ENCODE measurements at regions not wholly inside any gene's neighbourhood (a gene's known extent, or its start where the extent isn't known, plus 50 kb on each side); places are given as distances from the start of the nearest gene placed in this dataset.

- Histone ChIP-seq H3K4me2 (no peak overlapping the region), H3K27ac (no peak overlapping the region), H3K9me2 (replicated peaks; ENCODE audit: insufficient read depth) (no peaks in the 10 kb centered on the region), H3K4me1 (ENCODE audit: insufficient read depth) (no peaks in the 10 kb centered on the region), H3K79me2 (no peaks in the 10 kb centered on the region), H3K36me3 (replicated peaks; ENCODE audit: insufficient read depth, low read depth) (no peaks in the 10 kb centered on the region), H3K4me3 (no peak overlapping the region), H2AFZ (no peak overlapping the region), H3K9me3 (ENCODE audit: low read depth) (no peaks in the 10 kb centered on the region), H3K27me3 (no peaks in the 10 kb centered on the region), H4K20me1 (ENCODE audit: insufficient read depth, poor library complexity, severe bottlenecking) (no peaks in the 10 kb centered on the region)
- 90% methylated on average over 2 of the region's 2 CpGs for WGBS (ENCODE audit: low lambda C conversion rate, missing lambda C conversion rate)
- DNase-seq (ENCODE audit: low spot score) = no peak
- TF ChIP-seq EZH2phosphoT487 (IDR thresholded peaks at IDR 0.05; ENCODE audit: low read depth, severe bottlenecking, unreplicated experiment) = no peak
- no peak for TF ChIP-seq EZH2 (IDR thresholded peaks at IDR 0.05; ENCODE audit: borderline replicate concordance)
- no peak for TF ChIP-seq CTCF (IDR thresholded peaks at IDR 0.05; ENCODE audit: poor library complexity)
These were observed 173.0 kb upstream of the ADCY1 start for GRCh38 chr7:45401155-45401554.

DNA sequence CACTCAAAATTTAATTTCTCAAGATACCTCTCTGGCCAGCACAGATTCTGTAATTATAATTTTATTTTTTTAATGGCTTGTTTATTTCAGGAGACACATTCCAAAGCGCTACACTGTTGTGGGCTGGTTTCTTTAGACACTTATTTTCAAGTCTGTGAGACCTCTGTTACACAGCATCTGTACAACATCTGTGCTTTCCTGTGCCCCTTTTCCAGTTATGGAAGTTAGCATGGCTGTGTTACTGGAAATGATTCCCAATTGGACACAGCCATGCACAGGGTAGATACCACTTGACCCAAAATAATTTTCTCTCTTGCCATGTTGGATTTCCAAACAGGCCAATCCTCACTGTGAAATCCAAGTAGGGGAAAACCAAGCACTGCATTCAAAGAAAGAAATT lies 172.3 kb upstream of the ADCY1 start:
- 56% methylated on average over 1 of the region's 1 CpG for WGBS (ENCODE audit: low lambda C conversion rate, missing lambda C conversion rate)
- TF ChIP-seq EZH2phosphoT487 (IDR thresholded peaks at IDR 0.05; ENCODE audit: low read depth, severe bottlenecking, unreplicated experiment) = no peak
- H3K9me2 ChIP-seq (replicated peaks; ENCODE audit: insufficient read depth) = no peaks in the 10 kb centered on the region

GRCh38 chr7:45402480-45403218 lies 171.5 kb upstream of the ADCY1 start:
- H3K4me3 ChIP-seq = no peak overlapping the region
- no peak overlapping the region for H3K27ac ChIP-seq
- H3K4me2 ChIP-seq = no peak overlapping the region
- no peak overlapping the region for H2AFZ ChIP-seq
- TF ChIP-seq EZH2 (IDR thresholded peaks at IDR 0.05; ENCODE audit: borderline replicate concordance) (no peak), EZH2phosphoT487 (IDR thresholded peaks at IDR 0.05; ENCODE audit: low read depth, severe bottlenecking, unreplicated experiment) (no peak), CTCF (IDR thresholded peaks at IDR 0.05; ENCODE audit: poor library complexity) (no peak)
- H3K79me2 ChIP-seq = no peaks in the 10 kb centered on the region
- no peak for DNase-seq (ENCODE audit: low spot score)
- H3K9me2 ChIP-seq (replicated peaks; ENCODE audit: insufficient read depth) = no peaks in the 10 kb centered on the region
- H3K9me3 ChIP-seq (ENCODE audit: low read depth) = no peaks in the 10 kb centered on the region
- H4K20me1 ChIP-seq (ENCODE audit: insufficient read depth, poor library complexity, severe bottlenecking) = no peaks in the 10 kb centered on the region
- no peaks in the 10 kb centered on the region for H3K27me3 ChIP-seq
- H3K36me3 ChIP-seq (replicated peaks; ENCODE audit: insufficient read depth, low read depth) = no peaks in the 10 kb centered on the region
- no peaks in the 10 kb centered on the region for H3K4me1 ChIP-seq (ENCODE audit: insufficient read depth)
- WGBS (ENCODE audit: low lambda C conversion rate, missing lambda C conversion rate) = 83% methylated on average over 2 of the region's 2 CpGs

More for the DNA sequence above, 172.3 kb upstream of the ADCY1 start:
- H3K4me1 ChIP-seq (ENCODE audit: insufficient read depth) = no peaks in the 10 kb centered on the region
- DNase-seq (ENCODE audit: low spot score) = no peak
- H3K27ac ChIP-seq = no peak overlapping the region
- H3K79me2 ChIP-seq = no peaks in the 10 kb centered on the region
- no peaks in the 10 kb centered on the region for H4K20me1 ChIP-seq (ENCODE audit: insufficient read depth, poor library complexity, severe bottlenecking)
- no peaks in the 10 kb centered on the region for H3K9me3 ChIP-seq (ENCODE audit: low read depth)
- H3K4me3 ChIP-seq = no peak overlapping the region
- no peak overlapping the region for H2AFZ ChIP-seq
- H3K36me3 ChIP-seq (replicated peaks; ENCODE audit: insufficient read depth, low read depth) = no peaks in the 10 kb centered on the region
- no peak overlapping the region for H3K4me2 ChIP-seq
- no peaks in the 10 kb centered on the region for H3K27me3 ChIP-seq

- Histone ChIP-seq H4K20me1 (ENCODE audit: insufficient read depth, poor library complexity, severe bottlenecking) (no peaks in the 10 kb centered on the region), H3K9me2 (replicated peaks; ENCODE audit: insufficient read depth) (no peaks in the 10 kb centered on the region), H3K4me1 (ENCODE audit: insufficient read depth) (no peaks in the 10 kb centered on the region), H3K4me2 (no peak overlapping the region), H3K27ac (no peak overlapping the region), H3K36me3 (replicated peaks; ENCODE audit: insufficient read depth, low read depth) (no peaks in the 10 kb centered on the region), H2AFZ (no peak overlapping the region), H3K9me3 (ENCODE audit: low read depth) (no peaks in the 10 kb centered on the region), H3K27me3 (no peaks in the 10 kb centered on the region), H3K79me2 (no peaks in the 10 kb centered on the region), H3K4me3 (no peak overlapping the region)
- TF ChIP-seq EZH2 (IDR thresholded peaks at IDR 0.05; ENCODE audit: borderline replicate concordance) (no peak), CTCF (IDR thresholded peaks at IDR 0.05; ENCODE audit: poor library complexity) (no peak), EZH2phosphoT487 (IDR thresholded peaks at IDR 0.05; ENCODE audit: low read depth, severe bottlenecking, unreplicated experiment) (no peak)
- 76% methylated on average over 2 of the region's 2 CpGs for WGBS (ENCODE audit: low lambda C conversion rate, missing lambda C conversion rate)
- DNase-seq (ENCODE audit: low spot score) = no peak
These were observed 169.5 kb upstream of the ADCY1 start for GRCh38 chr7:45404622-45405021.

Measured in hepatocyte (in vitro differentiated cells).